22Rv1 (cell line): ENCODE measurements at regions not wholly inside any gene's neighbourhood (a gene's known extent, or its start where the extent isn't known, plus 50 kb on each side); places are given as distances from the start of the nearest gene placed in this dataset.
A peak's percentile ranks its signal among the peaks of the same experiment; 100 is the strongest.

Experiments used
- H3K27ac ChIP-seq: fragments of 450-650 bp; 2 replicates; pipeline ENCODE4 v1.5.1; 2017
- CTCF ChIP-seq: fragments of 450-650 bp; IDR thresholded peaks from 2 replicates; pipeline ENCODE4 v1.5.1; 2017; ENCODE audit warnings: mild to moderate bottlenecking
- ZFX ChIP-seq: fragments of 450-650 bp; IDR thresholded peaks from 2 replicates; pipeline ENCODE4 v1.6.1; 2017; ENCODE audit warnings: antibody characterized with exemption, borderline replicate concordance

GRCh38 chr13:78265098-78265497, 338.3 kb downstream of the POU4F1 start:
- H3K27ac ChIP-seq: no peak overlapping the region
- TF ChIP-seq CTCF (no peak), ZFX (no peak)

- TF ChIP-seq CTCF (no peak), ZFX (no peak)
- H3K27ac ChIP-seq: no peak overlapping the region
Measured at GRCh38 chr13:78258304-78258703, 339.7 kb upstream of the EDNRB start.

- H3K27ac ChIP-seq: no peak overlapping the region
- TF ChIP-seq CTCF (no peak), ZFX (no peak)
Measured at GRCh38 chr13:78256484-78256883, 337.9 kb upstream of the EDNRB start.

- H3K27ac ChIP-seq: no peak overlapping the region
- TF ChIP-seq CTCF: no peak
- no peak for TF ChIP-seq ZFX
Measured at GRCh38 chr13:78254113-78254512, 335.5 kb upstream of the EDNRB start.

GRCh38 chr13:78247362-78247761, 328.7 kb upstream of the EDNRB start:
- no peak for TF ChIP-seq ZFX
- peak; percentile 7; the same call in 1 of the 2 replicates for TF ChIP-seq CTCF
- no peak overlapping the region for H3K27ac ChIP-seq

DNA sequence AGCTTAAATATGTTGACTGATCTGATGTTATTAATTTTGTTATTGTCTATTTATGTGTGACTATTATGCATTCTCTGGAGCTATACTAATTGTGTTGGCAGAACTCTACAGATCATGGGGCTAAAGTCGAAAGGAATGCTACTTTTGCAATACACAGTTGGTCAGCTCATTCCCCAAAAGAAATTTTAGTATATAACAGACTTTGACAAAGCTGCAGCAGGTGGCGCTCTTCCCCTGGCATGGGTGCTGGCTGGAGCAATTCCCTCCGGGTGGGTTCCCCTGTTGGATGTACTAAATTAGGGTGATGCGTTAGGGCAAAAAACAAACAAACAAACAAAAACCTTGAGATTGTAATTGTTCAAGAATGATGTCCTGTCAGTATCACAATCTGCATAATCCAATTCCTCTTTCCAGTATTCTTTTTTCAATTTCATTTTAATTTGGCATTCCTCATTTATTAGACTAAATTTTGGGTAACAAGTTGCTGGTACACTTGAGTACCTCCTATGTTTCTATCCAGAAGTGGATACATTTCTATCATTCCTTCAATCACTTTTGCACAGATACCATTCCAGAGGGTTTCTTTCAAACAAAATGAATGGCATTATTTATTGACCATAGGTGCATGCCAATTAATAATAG, 322.8 kb upstream of the EDNRB start:
- TF ChIP-seq ZFX: no peak
- TF ChIP-seq CTCF: peak; percentile 86
- no peak overlapping the region for H3K27ac ChIP-seq

DNA sequence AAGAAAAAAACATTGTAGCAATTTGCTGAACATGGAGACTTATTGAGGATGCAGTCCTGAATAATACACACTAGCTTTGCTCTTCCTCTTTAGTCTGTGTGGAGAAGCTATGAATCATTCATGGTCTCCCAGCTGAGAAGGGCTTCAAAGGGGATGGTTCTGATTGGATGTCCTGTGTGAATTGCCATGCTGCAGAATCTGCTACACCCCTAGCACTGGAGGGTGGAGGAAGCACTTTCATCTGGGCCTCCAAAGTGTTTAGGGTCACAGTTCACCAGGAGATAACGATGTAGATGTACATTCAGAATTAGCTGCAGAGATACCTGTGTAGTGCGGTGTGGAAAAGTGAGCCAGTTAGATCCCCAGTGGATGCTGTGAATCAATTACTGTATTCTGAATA, 321.1 kb upstream of the EDNRB start:
- TF ChIP-seq CTCF: no peak
- TF ChIP-seq ZFX: no peak
- H3K27ac ChIP-seq: no peak overlapping the region
